ENCODE measurements at regions not wholly inside any gene's neighbourhood (a gene's known extent, or its start where the extent isn't known, plus 50 kb on each side); places are given as distances from the start of the nearest gene placed in this dataset.
"Not testable (repeated sequence)": the region's sequence is repeated elsewhere in the genome, so short reads cannot be mapped to it uniquely, and the experiment has no call there.

DNA sequence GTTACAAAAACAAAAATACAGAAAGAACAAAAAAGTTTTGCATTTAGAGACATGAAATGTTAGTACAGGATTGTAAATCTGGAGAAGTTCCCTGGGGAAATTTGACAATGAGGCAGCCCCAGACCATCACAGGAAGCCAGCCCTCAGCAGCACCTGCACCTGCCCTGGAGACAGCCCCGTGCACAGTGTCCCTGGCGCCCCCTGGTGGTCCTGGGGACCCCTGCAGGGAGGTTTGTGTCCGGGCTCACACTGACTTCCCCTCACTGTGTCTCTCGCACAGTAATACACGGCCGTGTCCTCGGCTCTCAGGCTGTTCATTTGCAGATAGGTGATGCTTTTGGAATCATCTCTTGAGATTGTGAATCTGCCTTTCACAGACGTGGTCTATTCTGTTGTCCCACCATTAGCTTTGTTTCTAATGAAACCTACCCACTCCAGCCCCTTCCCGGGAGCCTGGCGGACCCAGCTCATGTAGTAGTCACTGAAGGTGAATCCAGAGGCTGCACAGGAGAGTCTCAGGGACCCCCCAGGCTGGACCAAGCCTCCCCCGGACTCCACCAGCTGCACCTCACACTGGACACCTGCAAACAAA lies 1248.6 kb downstream of the TMEM121 start:
- H3K4me3 ChIP-seq (ENCODE audit: low read depth, low read length); POLR2A ChIA-PET; H3K27me3 Mint-ChIP-seq (ENCODE audit: insufficient read depth, unreplicated experiment); BruUV-seq (replicated peaks); H3K36me3 Mint-ChIP-seq (ENCODE audit: insufficient read depth, unreplicated experiment); H3K4me3 Mint-ChIP-seq (ENCODE audit: unreplicated experiment); H3K9me3 Mint-ChIP-seq (ENCODE audit: unreplicated experiment); H3K9me3 ChIP-seq; H3K36me3 ChIP-seq (ENCODE audit: control insufficient read depth, insufficient read depth, low read length); H3K4me1 Mint-ChIP-seq (ENCODE audit: low read depth, unreplicated experiment); H3K27me3 ChIP-seq (replicated peaks; ENCODE audit: control insufficient read depth, insufficient read depth, low read length); H3K27ac Mint-ChIP-seq (ENCODE audit: unreplicated experiment); H3K4me1 ChIP-seq; intact Hi-C loops (cut with micrococcal nuclease; ENCODE audit: unreplicated experiment); CTCF ChIA-PET: not testable (repeated sequence)
- peak in 1 of 2 experiments; percentile 42 for DNase-seq
- peak in 1 of 2 experiments; percentile 20 for TF ChIP-seq CTCF (IDR thresholded peaks at IDR 0.05; ENCODE audit: insufficient read depth in 1 of 2, low read depth in 1 of 2, low read length in 1 of 2, severe bottlenecking in 1 of 2, unreplicated experiment in 1 of 2)

GRCh38 chr14:106776395-106776983 lies 1250.1 kb downstream of the TMEM121 start:
- no peaks in the 10 kb centered on the region for H3K27me3 ChIP-seq (replicated peaks; ENCODE audit: control insufficient read depth, insufficient read depth, low read length)
- no peaks in the 10 kb centered on the region for H3K4me1 ChIP-seq
- Mint-ChIP-seq H3K27me3 (ENCODE audit: insufficient read depth, unreplicated experiment) (no peaks in the 10 kb centered on the region), H3K36me3 (ENCODE audit: insufficient read depth, unreplicated experiment) (no peaks in the 10 kb centered on the region), H3K27ac (ENCODE audit: unreplicated experiment) (no peak overlapping the region), H3K4me3 (ENCODE audit: unreplicated experiment) (no peak overlapping the region), H3K9me3 (ENCODE audit: unreplicated experiment) (no peaks in the 10 kb centered on the region), H3K4me1 (ENCODE audit: low read depth, unreplicated experiment) (no peaks in the 10 kb centered on the region)
- no TSS peak for BruUV-seq (replicated peaks)
- ChIA-PET POLR2A (no interaction called here), CTCF (no interaction called here)
- no peaks in the 10 kb centered on the region for H3K36me3 ChIP-seq (ENCODE audit: control insufficient read depth, insufficient read depth, low read length)
- TF ChIP-seq CTCF (IDR thresholded peaks at IDR 0.05; ENCODE audit: insufficient read depth in 1 of 2, low read depth in 1 of 2, low read length in 1 of 2, severe bottlenecking in 1 of 2, unreplicated experiment in 1 of 2) = no peak
- no peaks in the 10 kb centered on the region for H3K9me3 ChIP-seq
- no peak overlapping the region for H3K4me3 ChIP-seq (ENCODE audit: low read depth, low read length)
- intact Hi-C loops (cut with micrococcal nuclease; ENCODE audit: unreplicated experiment) = no loop called here
- DNase-seq = no peak

DNA sequence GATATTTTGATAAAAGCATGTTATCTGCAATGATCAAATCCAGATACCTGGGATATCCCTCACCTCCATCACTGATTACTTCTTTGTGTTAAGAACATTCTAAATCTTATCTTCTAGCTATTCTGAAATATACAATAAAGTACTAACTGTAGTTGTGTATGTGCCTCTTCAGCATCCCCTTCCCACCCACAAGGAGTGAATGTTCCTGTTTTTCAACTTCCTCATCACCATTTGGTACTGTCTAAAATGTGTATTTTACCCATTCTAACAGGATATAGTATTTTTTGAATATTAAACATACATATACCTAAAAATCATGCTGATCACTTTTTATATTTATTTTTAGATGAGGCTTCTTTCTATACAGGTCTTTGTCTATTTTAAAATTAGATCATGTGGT lies 1252.6 kb downstream of the TMEM121 start:
- Histone ChIP-seq H3K4me3 (ENCODE audit: low read depth, low read length) (no peak overlapping the region), H3K9me3 (no peaks in the 10 kb centered on the region), H3K36me3 (ENCODE audit: control insufficient read depth, insufficient read depth, low read length) (no peaks in the 10 kb centered on the region), H3K4me1 (no peaks in the 10 kb centered on the region), H3K27me3 (replicated peaks; ENCODE audit: control insufficient read depth, insufficient read depth, low read length) (no peaks in the 10 kb centered on the region)
- TF ChIP-seq CTCF (IDR thresholded peaks at IDR 0.05; ENCODE audit: insufficient read depth in 1 of 2, low read depth in 1 of 2, low read length in 1 of 2, severe bottlenecking in 1 of 2, unreplicated experiment in 1 of 2) = no peak
- CTCF ChIA-PET = no interaction called here
- Mint-ChIP-seq H3K36me3 (ENCODE audit: insufficient read depth, unreplicated experiment) (no peaks in the 10 kb centered on the region), H3K9me3 (ENCODE audit: unreplicated experiment) (no peaks in the 10 kb centered on the region), H3K27ac (ENCODE audit: unreplicated experiment) (no peak overlapping the region), H3K27me3 (ENCODE audit: insufficient read depth, unreplicated experiment) (peaks cover 2% of the 10 kb centered on the region), H3K4me1 (ENCODE audit: low read depth, unreplicated experiment) (no peaks in the 10 kb centered on the region), H3K4me3 (ENCODE audit: unreplicated experiment) (no peak overlapping the region)
- POLR2A ChIA-PET = no interaction called here
- DNase-seq = no peak
- no TSS peak for BruUV-seq (replicated peaks)
- intact Hi-C loops (cut with micrococcal nuclease; ENCODE audit: unreplicated experiment) = no loop called here
